ENCODE measurements at regions not wholly inside any gene's neighbourhood (a gene's known extent, or its start where the extent isn't known, plus 50 kb on each side); places are given as distances from the start of the nearest gene placed in this dataset.

GRCh38 chr6:112663698-112664097 is 316.6 kb downstream of the RFPL4B start:
- ATAC-seq (no peak), DNase-seq (ENCODE audit: low read depth in 1 of 2, low spot score in 1 of 2) (no peak), FAIRE-seq (no peak)
- no peak overlapping the region for H3K27ac ChIP-seq
- H3K4me3 ChIP-seq, result no peak overlapping the region
- no peaks in the 10 kb centered on the region for H3K9me3 ChIP-seq
- H3K4me2 ChIP-seq, result no peak overlapping the region
- TF ChIP-seq RCOR1 (IDR thresholded peaks at IDR 0.05; ENCODE audit: low read depth, low read length) (no peak), ZFP36 (IDR thresholded peaks at IDR 0.05; ENCODE audit: borderline replicate concordance, partially characterized antibody) (no peak), CEBPB (IDR thresholded peaks at IDR 0.05) (no peak), HDAC2 (IDR thresholded peaks at IDR 0.05) (no peak), ZNF302 (CRISPR knock-in tag; IDR thresholded peaks at IDR 0.05) (no peak), MYC (IDR thresholded peaks at IDR 0.05; ENCODE audit: borderline replicate concordance, low read length) (no peak), CTCF (IDR thresholded peaks at IDR 0.05) (no peak), REST (IDR thresholded peaks at IDR 0.05) (no peak), ZC3H11A (IDR thresholded peaks at IDR 0.05) (no peak), POLR2AphosphoS2 (conservative IDR thresholded peaks at IDR 0.05; ENCODE audit: low read length) (no peak), HMGXB4 (CRISPR knock-in tag; IDR thresholded peaks at IDR 0.05; ENCODE audit: borderline replicate concordance) (no peak), SREBF2 (IDR thresholded peaks at IDR 0.05) (no peak)
- TF ChIP-seq, protein P1, sequence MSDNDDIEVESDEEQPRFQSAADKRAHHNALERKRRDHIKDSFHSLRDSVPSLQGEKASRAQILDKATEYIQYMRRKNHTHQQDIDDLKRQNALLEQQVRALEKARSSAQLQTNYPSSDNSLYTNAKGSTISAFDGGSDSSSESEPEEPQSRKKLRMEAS (IDR thresholded peaks at IDR 0.05), result no peak
- WGBS (ENCODE audit: missing lambda C conversion rate), result 49% methylated on average over 4 of the region's 4 CpGs
- ChIA-PET POLR2A (no interaction called here), CTCF (no interaction called here)
- no peaks in the 10 kb centered on the region for H3K4me1 ChIP-seq

DNA sequence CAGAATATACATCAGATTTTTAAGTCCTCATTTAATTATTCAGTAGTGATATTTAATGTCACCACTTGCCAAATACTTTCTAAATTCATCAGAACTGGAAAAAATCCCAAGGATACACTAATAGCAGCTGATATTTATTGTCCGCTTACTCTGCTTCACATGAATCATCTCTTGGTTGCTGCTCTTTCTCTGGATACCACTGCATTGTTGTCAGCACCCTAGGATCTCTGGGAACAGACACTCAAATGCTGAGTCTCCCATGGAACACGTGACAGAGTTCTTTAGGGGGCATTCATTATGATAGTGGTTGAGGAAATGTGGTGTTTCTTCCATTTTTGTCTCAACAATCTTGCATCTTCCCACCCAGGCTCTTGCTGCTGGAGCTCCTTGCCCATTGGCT is 318.0 kb downstream of the RFPL4B start:
- CTCF ChIA-PET, result interaction anchor here (0.6 kb wide), 1 partner anchor 97 kb away, joined by 3 read pairs; no protein-coding TSS in a partner anchor
- Histone ChIP-seq H3K4me3 (no peak overlapping the region), H3K4me1 (no peaks in the 10 kb centered on the region), H3K27ac (no peak overlapping the region), H3K4me2 (no peak overlapping the region), H3K9me3 (no peaks in the 10 kb centered on the region)
- ATAC-seq (no peak), DNase-seq (ENCODE audit: low read depth in 1 of 2, low spot score in 1 of 2) (no peak), FAIRE-seq (no peak)
- POLR2A ChIA-PET, result no interaction called here
- 45% methylated on average over 2 of the region's 2 CpGs for WGBS (ENCODE audit: missing lambda C conversion rate)
- TF ChIP-seq CTCF (IDR thresholded peaks at IDR 0.05), result no peak
- TF ChIP-seq, protein P1 (IDR thresholded peaks at IDR 0.05), result no peak
- no peak for TF ChIP-seq RARB (CRISPR knock-in tag; IDR thresholded peaks at IDR 0.05)
- no peak for TF ChIP-seq PHF8 (IDR thresholded peaks at IDR 0.05; ENCODE audit: borderline replicate concordance, low read depth)
- no peak for TF ChIP-seq ELK1 (IDR thresholded peaks at IDR 0.05; ENCODE audit: low read depth, low read length)
- TF ChIP-seq, protein P2, sequence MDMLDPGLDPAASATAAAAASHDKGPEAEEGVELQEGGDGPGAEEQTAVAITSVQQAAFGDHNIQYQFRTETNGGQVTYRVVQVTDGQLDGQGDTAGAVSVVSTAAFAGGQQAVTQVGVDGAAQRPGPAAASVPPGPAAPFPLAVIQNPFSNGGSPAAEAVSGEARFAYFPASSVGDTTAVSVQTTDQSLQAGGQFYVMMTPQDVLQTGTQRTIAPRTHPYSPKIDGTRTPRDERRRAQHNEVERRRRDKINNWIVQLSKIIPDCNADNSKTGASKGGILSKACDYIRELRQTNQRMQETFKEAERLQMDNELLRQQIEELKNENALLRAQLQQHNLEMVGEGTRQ (IDR thresholded peaks at IDR 0.05), result no peak
- TF ChIP-seq MAZ (IDR thresholded peaks at IDR 0.05; ENCODE audit: borderline replicate concordance, low read depth, low read length), result no peak
- no peak for TF ChIP-seq CHD2 (IDR thresholded peaks at IDR 0.05; ENCODE audit: low read length, partially characterized antibody)
- TF ChIP-seq FOXS1 (CRISPR knock-in tag; IDR thresholded peaks at IDR 0.05), result no peak
- no peak for TF ChIP-seq HES2 (IDR thresholded peaks at IDR 0.05)
- no peak for TF ChIP-seq EHF (CRISPR knock-in tag; IDR thresholded peaks at IDR 0.05)
- TF ChIP-seq HDAC2 (IDR thresholded peaks at IDR 0.05), result no peak
- TF ChIP-seq CBX2 (IDR thresholded peaks at IDR 0.05; ENCODE audit: borderline replicate concordance, low read depth), result no peak
- TF ChIP-seq FOSB (CRISPR knock-in tag; IDR thresholded peaks at IDR 0.05), result no peak
- TF ChIP-seq RCOR1 (IDR thresholded peaks at IDR 0.05; ENCODE audit: low read depth, low read length), result no peak
- no peak for TF ChIP-seq ZNF302 (CRISPR knock-in tag; IDR thresholded peaks at IDR 0.05)

All from A549 (cell line).